ENCODE measurements at regions not wholly inside any gene's neighbourhood (a gene's known extent, or its start where the extent isn't known, plus 50 kb on each side); places are given as distances from the start of the nearest gene placed in this dataset.

DNA sequence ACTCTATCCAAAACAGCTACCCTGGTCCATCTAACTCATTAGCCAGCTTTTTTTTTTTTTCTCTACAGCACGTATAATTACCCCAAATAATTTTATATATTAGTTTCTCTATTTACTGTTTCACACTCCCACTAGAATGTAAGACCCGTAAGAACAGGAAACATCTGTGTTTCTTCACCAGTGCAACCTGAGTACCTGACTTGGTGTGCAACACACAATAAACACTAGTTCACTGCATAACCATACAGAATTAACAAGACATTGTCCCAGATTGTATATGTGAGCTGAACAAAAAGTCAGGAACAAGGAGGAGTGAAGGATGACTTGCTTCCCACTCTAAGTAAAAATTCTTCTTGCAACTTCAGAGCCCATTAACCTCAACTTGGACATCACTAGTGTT, 180.2 kb upstream of the AKR1E2 start:
- TF ChIP-seq, protein P1, sequence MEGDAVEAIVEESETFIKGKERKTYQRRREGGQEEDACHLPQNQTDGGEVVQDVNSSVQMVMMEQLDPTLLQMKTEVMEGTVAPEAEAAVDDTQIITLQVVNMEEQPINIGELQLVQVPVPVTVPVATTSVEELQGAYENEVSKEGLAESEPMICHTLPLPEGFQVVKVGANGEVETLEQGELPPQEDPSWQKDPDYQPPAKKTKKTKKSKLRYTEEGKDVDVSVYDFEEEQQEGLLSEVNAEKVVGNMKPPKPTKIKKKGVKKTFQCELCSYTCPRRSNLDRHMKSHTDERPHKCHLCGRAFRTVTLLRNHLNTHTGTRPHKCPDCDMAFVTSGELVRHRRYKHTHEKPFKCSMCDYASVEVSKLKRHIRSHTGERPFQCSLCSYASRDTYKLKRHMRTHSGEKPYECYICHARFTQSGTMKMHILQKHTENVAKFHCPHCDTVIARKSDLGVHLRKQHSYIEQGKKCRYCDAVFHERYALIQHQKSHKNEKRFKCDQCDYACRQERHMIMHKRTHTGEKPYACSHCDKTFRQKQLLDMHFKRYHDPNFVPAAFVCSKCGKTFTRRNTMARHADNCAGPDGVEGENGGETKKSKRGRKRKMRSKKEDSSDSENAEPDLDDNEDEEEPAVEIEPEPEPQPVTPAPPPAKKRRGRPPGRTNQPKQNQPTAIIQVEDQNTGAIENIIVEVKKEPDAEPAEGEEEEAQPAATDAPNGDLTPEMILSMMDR (conservative IDR thresholded peaks at IDR 0.05): no peak
- no peak for TF ChIP-seq EZH2 (IDR thresholded peaks at IDR 0.05; ENCODE audit: low read depth)
